Endothelial cell of umbilical vein (primary cell): ENCODE measurements at regions not wholly inside any gene's neighbourhood (a gene's known extent, or its start where the extent isn't known, plus 50 kb on each side); places are given as distances from the start of the nearest gene placed in this dataset.

ENCODE experiments used
- BruUV-seq: library from RNA; stranded (reverse); fragments of 400-500 nt; replicated peaks from 2 replicates; lab custom pipeline; 2021; lab: Mats Ljungman, UMichigan
- CTCF ChIA-PET: fragments of 300-600, 350-600 bp; sonication (Branson Sonifier 250); formaldehyde crosslinking; loops from one replicate; lab custom pipeline; 2021; ENCODE audit warnings: antibody characterized with exemption, inconsistent platforms; lab: Charles Lee
- POLR2A ChIA-PET: fragments of 300-600, 350-600 bp; sonication (Branson Sonifier 250); formaldehyde crosslinking; loops from one replicate; lab custom pipeline; 2021; ENCODE audit warnings: antibody characterized with exemption, inconsistent platforms; lab: Charles Lee
- DNase-seq: peaks from one replicate; pipeline ENCODE4 v3.0.0-alpha.2; 2011; ENCODE audit warnings: low read depth, low spot score
- FAIRE-seq: peaks from 2 replicates; lab custom pipeline; 2011; peaks lifted over from hg19 to GRCh38; lab: Jason Lieb, UNC
- H2AFZ ChIP-seq: 2 replicates; pipeline ENCODE4 v1.6.0; 2012; ENCODE audit warnings: low read depth, low read length, control low read depth, inconsistent platforms
- H3K27ac ChIP-seq: 2 replicates; pipeline ENCODE4 v1.5.1; 2011; ENCODE audit warnings: low read depth, mild to moderate bottlenecking, control low read depth, low read length, moderate library complexity; ENCODE audit not compliant: insufficient read depth
- H3K27me3 ChIP-seq, 2 experiments: 2 replicates each; pipeline versions ENCODE4 v1.6.0 to v1.6.1; 2011; ENCODE audit warnings: low read length in 2 of 2, mixed read lengths in 1 of 2; ENCODE audit not compliant: control insufficient read depth in 2 of 2, insufficient read depth in 2 of 2
- H3K36me3 ChIP-seq, 2 experiments: 2 replicates in 1 of 2; 3 replicates in 1 of 2; pipeline ENCODE4 v1.5.1; 2011; ENCODE audit warnings: low read length in 2 of 2, mild to moderate bottlenecking in 1 of 2, moderate library complexity in 1 of 2; ENCODE audit not compliant: control insufficient read depth in 2 of 2, insufficient read depth in 2 of 2; ENCODE audit errors: extremely low read depth in 1 of 2
- H3K4me1 ChIP-seq: 3 replicates; pipeline ENCODE4 v1.5.1; 2011; ENCODE audit warnings: mild to moderate bottlenecking, low read length; ENCODE audit not compliant: control insufficient read depth, insufficient read depth; ENCODE audit errors: extremely low read depth
- H3K4me2 ChIP-seq: 2 replicates; pipeline ENCODE4 v1.6.1; 2011; ENCODE audit warnings: low read length, control low read depth, mixed read lengths; ENCODE audit not compliant: insufficient read depth
- H3K4me3 ChIP-seq, 3 experiments: fragments of 200-600 bp in 1 of 3; sonication (generic), shearing (Covaris generic) in 1 of 3; replicated peaks in 1 of 3; 2 replicates each; pipeline ENCODE4 v1.5.1; 2011 to 2016; ENCODE audit warnings: control low read depth in 3 of 3, low read length in 3 of 3, mild to moderate bottlenecking in 2 of 3, inconsistent platforms in 1 of 3, low read depth in 1 of 3, moderate library complexity in 1 of 3; ENCODE audit not compliant: insufficient read depth in 1 of 3
- H3K79me2 ChIP-seq: 2 replicates; pipeline ENCODE4 v1.6.0; 2012; ENCODE audit warnings: low read length, inconsistent platforms; ENCODE audit not compliant: control insufficient read depth, insufficient read depth
- H3K9ac ChIP-seq: replicated peaks from 2 replicates; pipeline ENCODE3; 2011; ENCODE audit warnings: low read length, control low read depth; ENCODE audit not compliant: insufficient read depth; ENCODE audit errors: extremely low read depth
- H3K9me1 ChIP-seq: replicated peaks from 3 replicates; pipeline ENCODE4 v1.6.0; 2011; ENCODE audit warnings: mild to moderate bottlenecking, low read length; ENCODE audit not compliant: control insufficient read depth, insufficient read depth; ENCODE audit errors: extremely low read depth
- H3K9me3 ChIP-seq: replicated peaks from 2 replicates; pipeline ENCODE4 v1.5.1; 2012; ENCODE audit warnings: low read length, inconsistent platforms; ENCODE audit not compliant: control insufficient read depth, insufficient read depth
- H4K20me1 ChIP-seq: replicated peaks from 2 replicates; pipeline ENCODE3; 2011; ENCODE audit warnings: mild to moderate bottlenecking, low read length; ENCODE audit not compliant: control insufficient read depth, insufficient read depth; ENCODE audit errors: extremely low read depth
- EZH2 ChIP-seq: IDR thresholded peaks from 2 replicates; pipeline ENCODE4 v1.6.1; 2012; ENCODE audit warnings: borderline replicate concordance, low read depth, mild to moderate bottlenecking, moderate library complexity, low read length, inconsistent platforms; ENCODE audit not compliant: severe bottlenecking
- FOS ChIP-seq: IDR thresholded peaks from 2 replicates; pipeline ENCODE4 v1.6.1; 2011; ENCODE audit warnings: mild to moderate bottlenecking, low read length, moderate library complexity, borderline replicate concordance; ENCODE audit not compliant: insufficient read depth
- GATA2 ChIP-seq: IDR thresholded peaks from 2 replicates; pipeline ENCODE4 v1.7.0; 2011; ENCODE audit warnings: low read depth, mild to moderate bottlenecking, moderate library complexity, mixed read lengths, low read length; ENCODE audit not compliant: insufficient read length, insufficient read depth
- JUN ChIP-seq: IDR thresholded peaks from 2 replicates; pipeline ENCODE4 v1.6.1; 2011; ENCODE audit warnings: borderline replicate concordance, low read depth; ENCODE audit not compliant: insufficient read length, insufficient read depth
- MYC ChIP-seq: IDR thresholded peaks from one replicate; pipeline ENCODE4 v1.6.1; 2011; ENCODE audit warnings: mild to moderate bottlenecking, low read depth, low read length
- POLR2A ChIP-seq: IDR thresholded peaks from 2 replicates; pipeline ENCODE4 v1.6.1; 2012; ENCODE audit warnings: low read depth, mild to moderate bottlenecking, control low read depth, low read length
- POLR2AphosphoS5 ChIP-seq: IDR thresholded peaks from 2 replicates; pipeline ENCODE4 v1.6.1; 2012; ENCODE audit warnings: low read depth, mild to moderate bottlenecking, control low read depth, low read length, moderate library complexity; ENCODE audit not compliant: insufficient read depth
- dilution Hi-C: fragments of 300-500 bp; cut with MboI; formaldehyde crosslinking; loops from one replicate; pipeline ENCODE4 v1.15.0; 2019; ENCODE audit warnings: low sequenced_read_pairs; ENCODE audit not compliant: extremely low pct_ligation_motif_present
- intact Hi-C: fragments of 100-400 bp; cut with micrococcal nuclease; formaldehyde crosslinking; loops from one replicate; pipeline ENCODE4 v1.10.0; 2022
- TF ChIP-seq, protein P1 (sequence below): IDR thresholded peaks from 2 replicates; pipeline ENCODE4 v1.6.1; 2011; ENCODE audit not compliant: insufficient read depth, insufficient read length
- TF ChIP-seq, protein P2 (sequence below), 2 donors: IDR thresholded peaks; 1 replicate in 1 of 2; 2 replicates in 1 of 2; pipeline ENCODE4 v1.5.1; 2011; ENCODE audit warnings: low read length in 2 of 2, mild to moderate bottlenecking in 2 of 2, moderate library complexity in 2 of 2, control low read depth in 1 of 2, inconsistent platforms in 1 of 2, low read depth in 1 of 2; ENCODE audit not compliant: insufficient read depth in 1 of 2; ENCODE audit errors: extremely low read depth in 1 of 2

DNA sequence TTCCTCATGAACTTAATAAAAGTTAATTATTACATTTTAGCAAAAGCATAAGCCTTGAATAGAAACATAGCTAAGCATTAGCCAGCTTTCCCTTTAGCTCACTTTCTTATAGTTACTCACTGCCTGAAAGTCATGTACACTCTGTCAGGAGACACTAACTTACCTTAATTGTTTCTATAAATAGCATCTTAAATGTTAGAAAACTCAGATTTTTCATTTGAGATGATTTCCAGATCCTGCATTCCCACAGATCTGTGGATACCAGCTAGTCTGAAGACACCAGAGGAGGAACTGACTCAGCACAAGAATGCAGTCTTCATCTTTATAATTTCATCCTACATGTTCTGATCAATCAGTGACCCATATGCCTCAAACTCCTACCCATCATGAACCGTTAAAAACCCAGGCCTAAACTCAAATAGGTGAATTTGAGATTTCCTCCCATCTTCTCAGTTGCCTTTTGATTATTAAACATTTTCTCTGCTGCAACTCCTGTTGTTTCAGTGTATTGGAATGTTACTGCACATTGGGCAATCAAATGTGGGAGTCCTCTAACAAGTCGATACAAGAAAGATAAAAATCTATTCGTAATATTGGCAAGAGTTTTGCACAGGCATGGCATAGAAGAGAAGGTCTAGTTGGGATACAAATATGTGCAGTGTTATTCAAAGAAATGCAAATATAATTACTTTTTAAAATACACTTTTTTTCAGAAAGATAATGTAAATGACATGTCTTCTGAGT, 857.4 kb upstream of the CDH2 start:
- H3K4me1 ChIP-seq = no peaks in the 10 kb centered on the region
- H3K27me3 ChIP-seq = no peaks in the 10 kb centered on the region
- H3K9ac ChIP-seq = no peak overlapping the region
- H3K27ac ChIP-seq = no peak overlapping the region
- CTCF ChIA-PET = no interaction called here
- no peak overlapping the region for H3K4me2 ChIP-seq
- no peak overlapping the region for H3K4me3 ChIP-seq
- no peaks in the 10 kb centered on the region for H3K79me2 ChIP-seq
- BruUV-seq = no TSS peak
- DNase-seq (no peak), FAIRE-seq (no peak)
- H3K36me3 ChIP-seq = no peaks in the 10 kb centered on the region
- no peaks in the 10 kb centered on the region for H4K20me1 ChIP-seq
- H2AFZ ChIP-seq = no peak overlapping the region
- intact Hi-C loops (no loop called here), dilution Hi-C loops (no loop called here)
- H3K9me1 ChIP-seq = no peaks in the 10 kb centered on the region
- POLR2A ChIA-PET = no interaction called here
- TF ChIP-seq EZH2 (no peak), POLR2A (no peak), GATA2 (no peak), POLR2AphosphoS5 (no peak), MYC (no peak), FOS (no peak), JUN (no peak)
- TF ChIP-seq, protein P1, sequence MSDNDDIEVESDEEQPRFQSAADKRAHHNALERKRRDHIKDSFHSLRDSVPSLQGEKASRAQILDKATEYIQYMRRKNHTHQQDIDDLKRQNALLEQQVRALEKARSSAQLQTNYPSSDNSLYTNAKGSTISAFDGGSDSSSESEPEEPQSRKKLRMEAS = no peak
- TF ChIP-seq, protein P2, sequence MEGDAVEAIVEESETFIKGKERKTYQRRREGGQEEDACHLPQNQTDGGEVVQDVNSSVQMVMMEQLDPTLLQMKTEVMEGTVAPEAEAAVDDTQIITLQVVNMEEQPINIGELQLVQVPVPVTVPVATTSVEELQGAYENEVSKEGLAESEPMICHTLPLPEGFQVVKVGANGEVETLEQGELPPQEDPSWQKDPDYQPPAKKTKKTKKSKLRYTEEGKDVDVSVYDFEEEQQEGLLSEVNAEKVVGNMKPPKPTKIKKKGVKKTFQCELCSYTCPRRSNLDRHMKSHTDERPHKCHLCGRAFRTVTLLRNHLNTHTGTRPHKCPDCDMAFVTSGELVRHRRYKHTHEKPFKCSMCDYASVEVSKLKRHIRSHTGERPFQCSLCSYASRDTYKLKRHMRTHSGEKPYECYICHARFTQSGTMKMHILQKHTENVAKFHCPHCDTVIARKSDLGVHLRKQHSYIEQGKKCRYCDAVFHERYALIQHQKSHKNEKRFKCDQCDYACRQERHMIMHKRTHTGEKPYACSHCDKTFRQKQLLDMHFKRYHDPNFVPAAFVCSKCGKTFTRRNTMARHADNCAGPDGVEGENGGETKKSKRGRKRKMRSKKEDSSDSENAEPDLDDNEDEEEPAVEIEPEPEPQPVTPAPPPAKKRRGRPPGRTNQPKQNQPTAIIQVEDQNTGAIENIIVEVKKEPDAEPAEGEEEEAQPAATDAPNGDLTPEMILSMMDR (IDR thresholded peaks at IDR 0.05; ENCODE audit: extremely low read depth in 1 of 2, insufficient read depth in 1 of 2, low read depth in 1 of 2, low read length in 2 of 2) = no peak
- no peaks in the 10 kb centered on the region for H3K9me3 ChIP-seq
